CD4-positive, alpha-beta memory T cell (primary cell): ENCODE measurements at regions not wholly inside any gene's neighbourhood (a gene's known extent, or its start where the extent isn't known, plus 50 kb on each side); places are given as distances from the start of the nearest gene placed in this dataset.

Experiments used
- CTCF ChIA-PET: fragments of 350-600 bp; sonication (Branson Sonifier 250); formaldehyde crosslinking; loops from one replicate; lab custom pipeline; 2021; ENCODE audit warnings: inconsistent platforms; ENCODE audit not compliant: partially characterized antibody; lab: Charles Lee
- POLR2A ChIA-PET: fragments of 350-600 bp; sonication (Branson Sonifier 250); formaldehyde crosslinking; loops from one replicate; lab custom pipeline; 2021; ENCODE audit not compliant: partially characterized antibody; lab: Charles Lee
- DNase-seq, 5 donors: peaks; one replicate each; pipeline versions ENCODE4 v3.0.0 to v3.0.0-alpha.2; 2020 to 2022; ENCODE audit warnings: mixed read lengths in 1 of 5
- H3K27ac ChIP-seq: one replicate; pipeline ENCODE4 v1.7.0; 2013; ENCODE audit warnings: low read depth, low read length
- H3K27me3 ChIP-seq: 2 replicates; pipeline ENCODE4 v1.7.0; 2013; ENCODE audit warnings: mild to moderate bottlenecking, low read length, moderate library complexity; ENCODE audit not compliant: insufficient read depth
- H3K36me3 ChIP-seq: 2 replicates; pipeline ENCODE4 v1.7.0; 2013; ENCODE audit warnings: mild to moderate bottlenecking, low read length, moderate library complexity; ENCODE audit not compliant: insufficient read depth
- H3K4me1 ChIP-seq: 2 replicates; pipeline ENCODE4 v1.7.0; 2013; ENCODE audit warnings: mild to moderate bottlenecking, low read length, moderate library complexity; ENCODE audit not compliant: insufficient read depth
- H3K4me3 ChIP-seq, 2 donors: one replicate each; pipeline ENCODE4 v1.7.0; 2013; ENCODE audit warnings: low read length in 2 of 2, mild to moderate bottlenecking in 1 of 2
- H3K9me3 ChIP-seq, 2 donors: one replicate each; pipeline ENCODE4 v1.7.0; 2013; ENCODE audit warnings: low read length in 2 of 2, control low read depth in 1 of 2; ENCODE audit not compliant: control insufficient read depth in 1 of 2
- H3K27ac Mint-ChIP-seq, 7 donors: one replicate each; pipeline ENCODE4 v1.8.0; 2020 to 2021; ENCODE audit warnings: mixed read lengths in 7 of 7, mild to moderate bottlenecking in 6 of 7, inconsistent platforms in 3 of 7, moderate library complexity in 3 of 7
- H3K27me3 Mint-ChIP-seq, 2 donors: one replicate each; pipeline ENCODE4 v1.8.0; 2020 to 2021; ENCODE audit warnings: mixed read lengths in 2 of 2
- H3K36me3 Mint-ChIP-seq, 2 donors: one replicate each; pipeline ENCODE4 v1.8.0; 2020 to 2021; ENCODE audit warnings: mixed read lengths in 2 of 2, inconsistent platforms in 1 of 2, mild to moderate bottlenecking in 1 of 2
- H3K4me1 Mint-ChIP-seq, 4 donors: one replicate each; pipeline ENCODE4 v1.8.0; 2020 to 2021; ENCODE audit warnings: mixed read lengths in 4 of 4, mild to moderate bottlenecking in 1 of 4
- H3K4me3 Mint-ChIP-seq, 8 donors: one replicate each; pipeline ENCODE4 v1.8.0; 2020 to 2021; ENCODE audit warnings: mixed read lengths in 8 of 8, mild to moderate bottlenecking in 7 of 8, moderate library complexity in 6 of 8, inconsistent platforms in 3 of 8
- H3K9me3 Mint-ChIP-seq, 8 donors: one replicate each; pipeline ENCODE4 v1.8.0; 2020 to 2021; ENCODE audit warnings: mixed read lengths in 8 of 8, mild to moderate bottlenecking in 5 of 8, inconsistent platforms in 3 of 8, moderate library complexity in 1 of 8
- intact Hi-C: fragments of 100-400 bp; cut with micrococcal nuclease; formaldehyde crosslinking; loops from one replicate; pipeline ENCODE4 v1.15.1; 2023

DNA sequence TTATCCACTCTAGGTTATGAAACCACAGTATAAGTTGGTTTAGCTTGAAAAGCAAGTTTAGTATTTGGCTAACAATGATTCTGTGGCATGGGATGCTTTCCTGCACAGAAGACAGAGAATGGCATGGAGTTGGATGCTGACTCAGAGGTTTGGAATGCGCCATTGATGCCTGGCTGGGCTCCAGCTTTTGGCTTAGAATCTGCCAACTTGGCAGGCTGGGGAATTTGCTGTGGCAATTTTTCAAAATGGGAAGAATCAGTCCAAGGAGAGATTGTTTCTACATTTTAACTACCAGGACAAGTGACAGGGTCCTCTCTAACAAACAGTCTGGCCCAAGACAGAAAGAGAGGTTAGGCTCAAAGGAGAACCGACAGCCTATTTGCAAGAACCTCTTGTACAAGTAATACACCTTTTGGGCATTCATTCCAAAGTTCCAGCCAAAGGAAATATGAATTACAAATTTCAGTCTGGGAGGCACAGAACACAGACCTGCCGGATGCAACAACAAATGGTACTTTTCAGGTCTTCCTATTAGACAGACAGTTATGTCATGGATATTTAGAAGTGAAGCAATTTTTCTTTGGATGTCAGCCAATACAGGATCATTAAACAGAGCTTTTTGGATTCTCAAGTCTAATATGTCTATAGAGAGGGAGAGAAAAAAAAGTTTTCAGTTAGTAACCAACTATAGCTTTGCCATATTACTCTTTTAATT, 1027.7 kb downstream of the TMEM182 start:
- Mint-ChIP-seq H3K27ac (no peak overlapping the region), H3K9me3 (peaks cover 1 to 19% (median 7%) of the 10 kb centered on the region in 8 donors), H3K27me3 (no peaks in the 10 kb centered on the region), H3K4me1 (no peaks in the 10 kb centered on the region), H3K36me3 (no peaks in the 10 kb centered on the region), H3K4me3 (no peak overlapping the region)
- intact Hi-C loops, result no loop called here
- ChIA-PET POLR2A (no interaction called here), CTCF (no interaction called here)
- no peak for DNase-seq
- Histone ChIP-seq H3K4me3 (no peak overlapping the region), H3K27me3 (no peaks in the 10 kb centered on the region), H3K9me3 (no peaks in the 10 kb centered on the region), H3K36me3 (no peaks in the 10 kb centered on the region), H3K4me1 (no peaks in the 10 kb centered on the region), H3K27ac (no peak overlapping the region)

DNA sequence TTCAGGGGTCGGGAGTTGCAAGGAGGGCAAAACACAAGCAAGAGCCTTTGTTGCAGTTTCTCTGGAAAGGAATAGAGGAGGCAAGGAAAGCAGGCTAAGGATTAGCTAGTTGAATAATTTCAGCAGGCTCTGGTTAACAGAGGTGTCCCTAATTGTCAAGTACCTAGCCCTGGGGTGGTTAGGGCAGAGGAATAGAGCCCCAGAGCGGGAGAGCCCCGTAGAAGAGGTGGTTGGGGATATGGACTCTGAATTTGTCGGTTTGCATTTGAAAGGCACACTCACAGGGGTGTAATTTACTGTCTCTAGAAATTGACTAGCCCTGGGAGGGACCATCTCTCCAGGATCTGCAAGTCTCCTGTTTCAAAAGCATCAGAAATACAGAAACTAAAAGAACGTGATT, 1030.2 kb downstream of the TMEM182 start:
- H3K27me3 Mint-ChIP-seq, result no peaks in the 10 kb centered on the region
- H3K9me3 Mint-ChIP-seq, result peaks cover 3 to 21% (median 7%) of the 10 kb centered on the region in 8 donors
- Histone ChIP-seq H3K27ac (no peak overlapping the region), H3K9me3 (no peaks in the 10 kb centered on the region), H3K4me3 (no peak overlapping the region), H3K27me3 (no peaks in the 10 kb centered on the region), H3K4me1 (no peaks in the 10 kb centered on the region), H3K36me3 (no peaks in the 10 kb centered on the region)
- DNase-seq, result no peak
- ChIA-PET POLR2A (no interaction called here), CTCF (no interaction called here)
- no peaks in the 10 kb centered on the region for H3K36me3 Mint-ChIP-seq
- H3K4me3 Mint-ChIP-seq, result no peak overlapping the region
- peak overlapping the region in 1 of 7 donors; percentile 35 for H3K27ac Mint-ChIP-seq
- H3K4me1 Mint-ChIP-seq, result no peaks in the 10 kb centered on the region
- intact Hi-C loops, result no loop called here

DNA sequence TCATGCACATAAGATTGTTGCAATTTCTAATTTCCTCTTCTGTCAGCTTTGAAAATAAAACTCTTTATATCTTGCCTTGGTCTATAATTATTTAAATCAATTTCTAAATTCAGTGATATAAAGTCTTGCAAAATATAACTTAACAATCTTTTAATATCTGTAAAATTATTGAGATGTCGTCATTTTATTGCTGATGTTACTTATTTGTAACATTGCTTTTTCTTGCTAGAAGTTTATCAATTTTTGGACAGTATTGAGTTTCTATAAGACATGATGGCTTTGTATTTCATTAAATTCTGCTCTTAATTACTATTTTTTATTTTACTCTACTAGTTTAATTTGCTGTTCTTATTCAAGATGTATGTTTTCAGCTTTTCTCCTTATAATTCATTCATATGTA, 1036.5 kb downstream of the TMEM182 start:
- peaks cover 4 to 23% (median 13%) of the 10 kb centered on the region in 8 donors for H3K9me3 Mint-ChIP-seq
- no peaks in the 10 kb centered on the region for H3K27me3 ChIP-seq
- H3K36me3 ChIP-seq, result no peaks in the 10 kb centered on the region
- no peak for DNase-seq
- H3K27me3 Mint-ChIP-seq, result no peaks in the 10 kb centered on the region
- H3K4me3 Mint-ChIP-seq, result no peak overlapping the region
- intact Hi-C loops, result no loop called here
- H3K4me1 ChIP-seq, result no peaks in the 10 kb centered on the region
- H3K36me3 Mint-ChIP-seq, result no peaks in the 10 kb centered on the region
- POLR2A ChIA-PET, result no interaction called here
- H3K9me3 ChIP-seq, result no peaks in the 10 kb centered on the region
- no peak overlapping the region for H3K27ac Mint-ChIP-seq
- H3K4me3 ChIP-seq, result no peak overlapping the region
- CTCF ChIA-PET, result no interaction called here
- no peak overlapping the region for H3K27ac ChIP-seq
- H3K4me1 Mint-ChIP-seq, result no peaks in the 10 kb centered on the region

DNA sequence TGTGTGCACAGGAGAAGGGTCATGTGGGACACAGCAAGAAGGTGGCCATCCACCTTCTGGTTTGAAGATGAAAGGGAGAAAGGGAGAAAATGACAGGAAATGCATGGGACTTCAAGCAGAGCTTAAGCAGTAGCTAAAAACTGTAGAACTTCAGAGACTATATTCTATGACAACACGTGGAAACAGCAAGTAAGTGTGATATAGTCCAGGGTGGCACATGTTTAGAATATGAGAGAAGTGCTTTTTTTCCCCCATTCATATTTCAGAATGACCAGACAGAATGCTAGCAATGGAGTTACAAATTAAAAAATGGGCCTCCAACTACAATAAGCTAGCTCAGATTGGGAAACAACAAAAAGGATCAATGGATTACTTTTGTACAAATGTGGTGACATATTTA, 1042.2 kb downstream of the TMEM182 start:
- H3K27me3 Mint-ChIP-seq, result no peaks in the 10 kb centered on the region
- H3K36me3 Mint-ChIP-seq, result no peaks in the 10 kb centered on the region
- Histone ChIP-seq H3K27me3 (no peaks in the 10 kb centered on the region), H3K4me1 (no peaks in the 10 kb centered on the region), H3K4me3 (no peak overlapping the region), H3K9me3 (no peaks in the 10 kb centered on the region), H3K36me3 (no peaks in the 10 kb centered on the region), H3K27ac (no peak overlapping the region)
- no peaks in the 10 kb centered on the region for H3K4me1 Mint-ChIP-seq
- intact Hi-C loops, result no loop called here
- CTCF ChIA-PET, result no interaction called here
- no peak overlapping the region for H3K4me3 Mint-ChIP-seq
- no peak overlapping the region for H3K27ac Mint-ChIP-seq
- peaks cover 8 to 39% (median 17%) of the 10 kb centered on the region in 8 donors for H3K9me3 Mint-ChIP-seq
- DNase-seq, result no peak
- POLR2A ChIA-PET, result no interaction called here

DNA sequence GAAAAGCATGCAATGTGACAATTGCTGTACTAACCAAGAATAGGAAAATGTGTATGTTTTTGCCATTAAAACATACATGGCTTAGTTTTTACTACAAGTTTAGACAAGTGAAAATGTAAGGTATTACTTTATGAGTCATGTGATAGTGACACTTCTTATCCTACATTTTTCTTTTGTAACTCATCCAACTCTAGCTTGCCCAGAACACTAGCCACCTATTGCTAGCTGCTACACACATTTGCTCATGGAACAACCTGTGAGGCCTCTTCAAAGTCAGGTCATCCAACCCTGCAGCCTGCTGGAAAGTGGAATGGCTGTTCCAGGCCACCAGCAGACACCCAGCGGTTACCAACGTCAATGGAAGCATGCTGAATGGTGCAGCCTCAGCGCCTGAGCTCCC, 1043.9 kb downstream of the TMEM182 start:
- H3K4me3 Mint-ChIP-seq, result no peak overlapping the region
- H3K4me1 Mint-ChIP-seq, result no peaks in the 10 kb centered on the region
- no peak overlapping the region for H3K27ac ChIP-seq
- no peak for DNase-seq
- no peaks in the 10 kb centered on the region for H3K9me3 ChIP-seq
- ChIA-PET POLR2A (no interaction called here), CTCF (no interaction called here)
- H3K36me3 ChIP-seq, result no peaks in the 10 kb centered on the region
- intact Hi-C loops, result no loop called here
- H3K27me3 Mint-ChIP-seq, result no peaks in the 10 kb centered on the region
- no peak overlapping the region for H3K4me3 ChIP-seq
- no peaks in the 10 kb centered on the region for H3K27me3 ChIP-seq
- H3K36me3 Mint-ChIP-seq, result no peaks in the 10 kb centered on the region
- H3K4me1 ChIP-seq, result no peaks in the 10 kb centered on the region
- H3K27ac Mint-ChIP-seq, result no peak overlapping the region
- H3K9me3 Mint-ChIP-seq, result peaks cover 8 to 46% (median 18%) of the 10 kb centered on the region in 8 donors

DNA sequence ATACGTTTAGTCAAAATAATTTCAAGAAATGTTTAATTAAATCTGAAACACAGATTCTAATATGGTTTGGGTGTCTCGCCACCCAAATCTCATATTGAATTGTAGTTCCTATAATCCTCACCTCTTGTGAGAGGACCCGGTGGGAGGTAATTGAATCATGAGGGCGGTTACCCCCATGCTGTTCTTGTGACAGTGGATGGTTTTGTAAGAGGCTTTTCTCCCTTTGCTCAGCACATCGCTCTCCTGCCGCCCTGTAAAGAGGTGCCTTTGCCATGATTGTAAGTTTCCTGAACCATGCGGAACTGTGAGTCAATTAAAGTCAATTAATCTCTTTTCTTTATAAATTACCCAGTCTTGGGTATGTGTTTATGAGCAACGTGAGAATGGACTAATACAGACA, 1045.1 kb upstream of the POU3F3 start:
- ChIA-PET POLR2A (no interaction called here), CTCF (no interaction called here)
- Histone ChIP-seq H3K27me3 (no peaks in the 10 kb centered on the region), H3K27ac (no peak overlapping the region), H3K4me3 (no peak overlapping the region), H3K9me3 (no peaks in the 10 kb centered on the region), H3K36me3 (no peaks in the 10 kb centered on the region), H3K4me1 (no peaks in the 10 kb centered on the region)
- H3K36me3 Mint-ChIP-seq, result no peaks in the 10 kb centered on the region
- H3K9me3 Mint-ChIP-seq, result peaks cover 2 to 37% (median 17%) of the 10 kb centered on the region in 8 donors
- no peak overlapping the region for H3K4me3 Mint-ChIP-seq
- no peak overlapping the region for H3K27ac Mint-ChIP-seq
- intact Hi-C loops, result no loop called here
- DNase-seq, result no peak
- H3K27me3 Mint-ChIP-seq, result no peaks in the 10 kb centered on the region
- no peaks in the 10 kb centered on the region for H3K4me1 Mint-ChIP-seq

DNA sequence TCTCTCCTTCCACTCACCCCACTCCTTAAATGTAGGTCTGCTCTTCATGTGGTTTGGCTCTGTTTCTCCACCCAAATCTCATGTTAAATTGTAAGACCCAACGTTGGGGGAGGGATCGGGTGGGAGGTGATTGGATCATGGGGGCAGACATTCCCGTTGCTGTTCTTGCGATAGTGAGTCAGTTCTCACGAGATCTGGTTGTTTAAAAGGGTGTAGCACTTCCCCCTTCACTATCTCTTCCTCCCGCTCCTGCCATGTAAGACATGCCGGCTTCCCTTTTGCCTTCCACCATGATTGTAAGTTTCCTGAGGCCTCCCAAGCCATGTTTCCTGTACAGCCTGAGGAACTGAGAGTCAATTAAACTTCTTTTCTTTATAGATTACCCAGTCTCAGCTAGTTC, 1044.5 kb upstream of the POU3F3 start:
- Mint-ChIP-seq H3K4me1 (no peaks in the 10 kb centered on the region), H3K4me3 (no peak overlapping the region), H3K27me3 (no peaks in the 10 kb centered on the region), H3K27ac (no peak overlapping the region), H3K36me3 (no peaks in the 10 kb centered on the region), H3K9me3 (peaks cover 2 to 35% (median 16%) of the 10 kb centered on the region in 8 donors)
- Histone ChIP-seq H3K36me3 (no peaks in the 10 kb centered on the region), H3K27ac (no peak overlapping the region), H3K9me3 (no peaks in the 10 kb centered on the region), H3K4me3 (no peak overlapping the region), H3K27me3 (no peaks in the 10 kb centered on the region), H3K4me1 (no peaks in the 10 kb centered on the region)
- intact Hi-C loops, result no loop called here
- no peak for DNase-seq
- ChIA-PET CTCF (no interaction called here), POLR2A (no interaction called here)
